ENCODE measurements at regions not wholly inside any gene's neighbourhood (a gene's known extent, or its start where the extent isn't known, plus 50 kb on each side); places are given as distances from the start of the nearest gene placed in this dataset.

GRCh38 chr20:19070681-19071445 lies 141.6 kb upstream of the SLC24A3 start:
- TF ChIP-seq EZH2 (optimal IDR thresholded peaks at IDR 0.05; ENCODE audit: low read depth, low read length) (no peak), CTCF (IDR thresholded peaks at IDR 0.05; ENCODE audit: low read length) (no peak)

Data from MM.1S (cell line).